ENCODE measurements at regions not wholly inside any gene's neighbourhood (a gene's known extent, or its start where the extent isn't known, plus 50 kb on each side); places are given as distances from the start of the nearest gene placed in this dataset.

DNA sequence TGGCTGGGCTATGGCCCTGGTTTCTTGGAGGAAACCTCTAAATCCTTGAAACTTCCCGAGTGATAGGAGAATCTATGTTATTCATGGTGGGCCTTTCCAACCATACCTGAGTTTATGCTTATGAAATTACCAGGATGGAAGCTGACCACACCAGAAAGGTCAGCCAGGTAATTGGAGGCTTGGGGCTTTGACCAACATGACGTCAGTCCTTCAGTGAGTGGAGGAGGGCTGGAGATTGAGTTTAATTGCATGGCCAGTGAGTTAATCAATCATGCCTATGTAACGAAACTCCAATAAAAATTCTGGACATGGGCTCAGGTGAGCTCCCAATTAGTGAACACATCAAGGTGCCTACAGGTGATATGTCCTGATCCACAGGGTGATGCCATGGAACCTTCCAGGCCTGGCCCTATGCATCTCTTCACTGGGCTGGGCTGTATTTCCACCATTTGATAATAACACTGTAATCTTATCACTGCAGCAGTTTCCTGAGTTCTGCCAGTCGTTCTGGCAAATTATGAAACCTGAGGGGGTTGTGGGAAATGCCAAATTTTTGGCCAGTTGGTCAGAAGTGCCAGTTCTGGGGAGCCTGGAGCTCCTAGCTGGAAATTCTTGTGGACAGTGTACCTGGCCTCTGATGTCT is 106.5 kb downstream of the CDH26 start:
- DNase-seq: no peak

DNA sequence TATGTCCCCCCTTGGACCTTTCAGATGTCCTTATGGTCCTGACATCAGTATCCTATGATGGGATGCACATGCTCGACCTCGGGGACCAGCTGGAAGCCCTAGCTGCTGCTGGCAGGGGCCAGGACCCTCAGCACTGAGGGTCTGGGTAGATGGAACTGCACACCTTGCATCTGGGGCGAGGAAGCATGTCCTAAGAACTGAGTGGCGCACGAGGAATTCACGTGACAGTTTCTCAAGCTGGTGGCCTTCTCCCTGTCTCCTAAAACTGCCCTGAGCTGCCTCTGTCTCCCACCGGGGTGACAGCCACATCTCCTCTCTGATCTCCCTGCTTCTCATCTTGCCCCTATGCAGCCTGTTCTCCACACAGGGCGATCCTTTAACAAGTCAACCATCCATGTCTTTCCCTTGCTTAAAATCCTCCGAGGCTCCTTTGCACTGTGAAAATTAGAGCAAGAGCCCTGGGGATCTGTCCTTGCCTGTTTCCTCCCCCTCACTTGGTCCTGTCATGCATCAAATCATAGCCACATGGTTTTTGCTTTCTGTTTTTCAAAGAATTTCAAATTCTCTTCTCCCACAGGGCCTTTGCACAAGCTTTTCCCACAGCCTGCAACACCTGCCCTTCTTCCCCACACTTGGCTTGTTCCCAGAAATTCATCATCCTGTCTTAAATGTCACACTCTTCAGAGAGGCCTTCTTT is 107.7 kb downstream of the CDH26 start:
- no peak for DNase-seq

DNA sequence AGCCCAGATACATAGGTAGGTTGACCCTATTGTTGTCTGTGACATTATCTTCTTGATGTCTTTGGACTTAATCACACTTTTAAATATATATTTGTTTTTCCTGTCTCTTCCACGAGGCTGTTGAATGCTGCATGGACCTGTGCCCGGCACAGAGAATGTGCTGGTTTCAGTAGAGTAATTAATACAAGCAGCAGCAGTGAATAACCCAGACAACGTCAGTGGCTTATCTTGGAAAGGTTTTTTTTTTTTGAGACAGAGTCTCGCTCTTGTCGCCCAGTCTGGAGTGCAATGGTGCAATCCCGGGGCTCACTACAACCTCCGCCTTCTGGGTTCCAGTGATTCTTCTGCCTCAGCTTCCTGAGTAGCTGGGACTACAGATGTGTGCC is 108.2 kb downstream of the CDH26 start:
- no peak for DNase-seq

DNA sequence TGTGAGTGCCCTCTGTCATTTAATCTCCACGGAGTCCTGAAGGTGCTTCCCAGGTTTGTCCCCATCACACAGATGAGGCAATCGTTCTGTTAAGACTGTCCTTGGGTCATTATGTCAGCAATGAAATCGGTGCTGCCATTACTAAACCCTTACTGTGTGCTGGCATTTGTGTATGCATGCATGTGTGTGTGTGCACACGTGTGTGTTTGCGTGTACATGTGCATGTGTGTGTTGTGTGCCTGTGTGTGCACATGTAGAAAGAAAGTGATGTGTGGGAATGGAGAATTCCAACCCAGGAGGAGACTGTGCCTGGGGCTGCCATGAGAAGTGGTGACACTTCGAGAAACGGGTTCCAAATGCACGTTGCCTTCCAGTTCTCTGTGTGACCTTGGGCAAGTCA is 110.3 kb downstream of the CDH26 start:
- DNase-seq: no peak

DNA sequence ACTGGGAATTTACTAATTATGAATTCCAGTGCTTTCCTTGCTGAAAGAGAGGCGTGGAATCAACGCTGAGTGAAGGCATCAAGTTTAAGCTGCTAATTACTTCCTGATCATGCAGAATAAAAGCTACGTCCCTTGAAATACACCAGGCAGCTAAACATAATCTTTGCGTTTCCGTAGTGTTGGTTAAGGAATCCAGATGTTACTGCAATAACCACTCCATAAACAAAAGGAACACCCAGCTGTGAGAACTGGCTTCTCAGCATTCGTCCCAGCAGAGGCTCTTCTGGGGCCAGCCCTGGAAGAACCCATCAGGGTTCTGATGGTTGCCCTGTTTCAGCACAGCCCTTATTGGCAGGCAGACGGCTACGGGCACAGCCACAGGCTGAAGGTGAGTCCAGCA is 111.4 kb downstream of the CDH26 start:
- DNase-seq: no peak

DNA sequence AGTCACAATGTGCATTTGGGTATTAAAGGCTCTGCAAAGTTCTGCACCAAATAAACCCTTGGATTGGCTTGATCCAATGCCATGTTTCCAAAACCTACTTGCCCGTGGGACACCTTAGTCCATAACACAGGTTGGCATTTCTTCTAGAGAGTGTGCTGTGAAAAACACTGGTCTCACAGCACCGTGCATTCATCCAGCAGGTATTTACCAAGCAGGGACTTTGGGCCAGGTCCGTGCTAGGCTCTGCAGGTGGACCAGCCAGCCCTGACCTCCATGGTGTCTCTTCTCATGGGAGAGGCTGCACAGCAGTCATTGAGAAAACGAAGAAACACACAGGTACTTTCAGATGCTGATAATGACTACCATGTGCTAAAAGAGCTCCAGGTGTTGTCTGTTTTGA is 112.6 kb downstream of the CDH26 start:
- no peak for DNase-seq

DNA sequence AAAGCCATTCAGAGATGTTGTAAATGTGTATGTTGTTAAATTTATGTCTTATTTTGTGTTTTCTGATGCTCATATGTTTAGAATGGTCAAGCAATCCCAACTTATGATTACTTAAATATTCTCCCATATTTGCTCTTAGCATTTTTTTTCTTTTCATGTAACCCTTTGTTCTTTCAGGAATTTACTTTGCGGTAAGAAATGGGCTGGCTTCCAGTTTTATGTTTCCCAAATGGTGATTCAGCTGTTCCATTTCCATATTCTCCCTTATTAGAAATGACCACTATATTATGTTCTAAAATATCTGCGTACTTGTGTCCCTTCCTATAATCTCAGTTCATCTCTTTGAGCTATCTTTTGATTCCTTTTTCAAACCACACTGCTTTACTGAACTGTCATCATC is 113.7 kb downstream of the CDH26 start:
- no peak for DNase-seq

DNA sequence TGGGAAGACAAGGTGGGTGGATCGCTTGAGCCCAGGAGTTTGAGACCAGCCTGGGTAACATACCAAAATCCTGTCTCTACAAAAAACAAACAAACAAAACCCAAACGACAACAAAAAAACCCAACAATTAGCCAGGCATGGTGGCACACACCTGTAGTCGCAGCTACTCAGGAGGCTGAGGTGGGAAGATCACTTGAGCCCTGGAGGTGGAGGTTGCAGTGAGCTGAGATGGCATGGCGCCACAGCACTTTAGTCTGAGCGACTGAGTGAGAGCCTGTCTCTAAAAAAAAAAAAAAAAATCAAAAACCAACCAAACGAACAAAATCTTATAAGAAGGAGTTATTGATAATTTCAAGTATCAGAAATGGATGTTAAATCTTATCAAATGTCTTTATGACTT is 114.9 kb downstream of the CDH26 start:
- no peak for DNase-seq

DNA sequence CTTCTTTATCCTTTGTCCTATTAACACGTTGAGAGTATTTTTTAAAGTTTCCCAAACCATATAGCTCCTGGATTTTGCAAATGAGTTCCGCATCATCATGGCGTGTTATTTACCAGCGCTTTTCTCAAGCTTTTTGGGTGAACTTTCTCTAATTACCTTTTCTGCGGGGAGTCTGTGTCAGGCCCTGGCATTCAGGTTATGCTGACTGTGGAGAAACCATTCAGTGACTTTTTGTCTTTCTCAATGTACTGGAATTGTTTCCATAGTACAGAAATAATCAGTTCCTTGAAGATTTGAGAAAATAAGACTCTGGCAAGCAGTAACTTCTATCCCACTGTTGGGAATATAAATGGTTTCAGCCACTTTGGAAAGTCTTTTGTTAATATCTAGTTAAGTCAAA is 115.3 kb downstream of the CDH26 start:
- no peak for DNase-seq

DNA sequence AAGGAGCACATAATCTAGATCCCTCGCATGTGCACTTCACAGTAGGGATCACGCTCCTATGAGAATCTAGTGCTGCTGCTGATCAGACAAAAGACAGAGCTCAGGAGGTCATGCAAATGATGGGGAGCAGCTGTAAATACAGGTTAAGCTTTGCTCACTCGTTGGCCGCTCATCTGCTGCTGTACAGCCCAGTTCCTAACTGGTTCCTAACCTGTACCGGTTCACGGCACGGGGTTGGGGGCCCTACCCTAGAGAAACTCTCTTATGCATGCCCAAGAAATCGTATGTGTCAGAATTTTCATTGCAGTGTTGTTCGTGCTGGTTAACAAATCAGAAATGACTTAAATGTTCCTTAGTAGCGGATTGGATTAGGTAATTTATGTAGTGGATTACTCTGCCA is 116.1 kb downstream of the CDH26 start:
- DNase-seq: no peak

DNA sequence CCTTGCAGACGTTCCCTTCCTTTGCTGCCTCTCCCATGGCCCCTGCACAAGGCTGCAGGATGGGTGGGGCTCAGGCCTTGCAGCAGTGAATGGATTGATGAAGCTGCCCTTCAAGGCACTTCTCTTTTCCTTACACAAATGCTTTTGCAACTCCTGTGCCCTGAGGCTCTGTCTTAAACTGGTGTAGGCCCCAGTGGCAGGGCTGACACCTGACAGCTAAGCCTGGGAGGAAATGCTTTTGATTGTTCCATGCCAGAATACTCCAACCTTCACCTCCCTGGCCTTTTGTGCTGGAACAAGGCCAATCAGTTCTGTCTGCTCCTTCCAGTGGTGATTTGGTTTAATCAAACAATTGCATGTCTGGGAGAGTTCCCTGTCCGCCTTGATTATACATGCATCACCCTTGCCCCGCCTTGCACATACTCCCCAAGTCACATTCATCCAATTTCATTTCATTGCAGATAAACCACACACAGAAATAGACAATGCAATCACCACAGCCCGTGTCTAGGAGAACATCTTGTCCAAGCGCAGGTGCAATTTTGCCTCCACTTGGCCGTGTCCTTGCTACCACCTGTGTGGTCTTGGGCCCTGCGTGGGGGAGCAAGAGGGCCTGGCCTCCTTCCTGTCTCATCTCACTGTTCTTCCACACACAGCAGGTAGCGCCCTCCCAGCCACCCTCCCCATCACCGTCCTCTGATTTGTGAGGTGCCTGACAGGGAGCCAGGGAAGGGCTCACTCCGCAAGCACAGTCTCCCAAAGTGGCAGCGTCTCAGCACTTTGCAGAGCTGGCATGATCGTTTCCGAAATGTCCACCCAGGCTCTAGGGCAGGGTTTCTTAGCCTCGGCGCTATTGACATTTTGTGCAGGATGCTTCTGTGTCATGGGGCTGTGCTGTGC is 120.4 kb downstream of the CDH26 start:
- peak; percentile 56 to 58 for DNase-seq

DNA sequence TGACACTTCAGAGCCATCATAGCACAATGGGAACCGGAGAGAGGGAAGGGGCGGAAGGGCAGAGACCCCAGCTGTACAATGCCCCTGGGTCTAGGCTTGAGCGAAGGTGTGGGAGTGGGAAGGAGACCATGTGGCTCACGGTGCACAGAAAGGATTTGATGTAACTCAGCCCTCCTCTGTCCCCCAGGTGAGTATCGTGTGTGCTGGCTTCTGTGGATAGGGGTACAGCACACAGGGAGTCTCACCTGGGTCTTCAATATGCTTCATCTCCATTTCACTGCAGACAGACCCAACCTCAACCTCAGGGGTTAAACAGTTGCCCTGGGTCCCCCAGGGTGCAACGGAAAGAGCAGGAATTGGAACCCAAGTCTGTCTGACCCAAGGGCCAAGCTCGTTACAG is 122.2 kb downstream of the CDH26 start:
- DNase-seq: no peak

DNA sequence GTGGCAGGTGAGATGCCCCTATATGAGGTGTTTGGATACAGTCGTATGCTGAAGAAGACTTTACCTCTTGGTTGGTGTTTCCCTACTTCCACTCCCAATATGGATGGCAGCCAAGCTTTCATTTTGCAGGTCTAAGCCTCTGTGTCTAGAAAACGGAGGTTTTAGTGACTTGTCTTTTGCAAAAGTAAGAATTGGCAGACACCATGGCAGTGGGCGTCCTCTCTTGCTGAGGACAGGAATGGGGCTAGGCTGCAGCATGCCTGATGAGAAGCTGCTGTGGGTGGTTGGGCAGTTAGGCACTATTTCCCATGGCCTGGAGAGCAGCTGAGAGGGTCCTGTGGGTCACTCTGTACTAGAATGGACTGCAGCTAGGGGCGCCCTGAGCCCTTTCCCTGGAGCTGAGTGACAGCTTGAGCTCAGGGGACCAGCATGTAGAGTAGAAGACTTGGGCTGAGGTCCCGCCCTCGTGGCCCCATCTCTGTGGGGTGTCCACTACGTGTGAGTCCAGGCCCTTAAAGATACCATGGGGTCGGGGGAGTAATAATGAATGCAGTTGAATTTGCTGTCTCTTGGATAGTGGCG is 127.4 kb downstream of the CDH26 start:
- no peak for DNase-seq

DNA sequence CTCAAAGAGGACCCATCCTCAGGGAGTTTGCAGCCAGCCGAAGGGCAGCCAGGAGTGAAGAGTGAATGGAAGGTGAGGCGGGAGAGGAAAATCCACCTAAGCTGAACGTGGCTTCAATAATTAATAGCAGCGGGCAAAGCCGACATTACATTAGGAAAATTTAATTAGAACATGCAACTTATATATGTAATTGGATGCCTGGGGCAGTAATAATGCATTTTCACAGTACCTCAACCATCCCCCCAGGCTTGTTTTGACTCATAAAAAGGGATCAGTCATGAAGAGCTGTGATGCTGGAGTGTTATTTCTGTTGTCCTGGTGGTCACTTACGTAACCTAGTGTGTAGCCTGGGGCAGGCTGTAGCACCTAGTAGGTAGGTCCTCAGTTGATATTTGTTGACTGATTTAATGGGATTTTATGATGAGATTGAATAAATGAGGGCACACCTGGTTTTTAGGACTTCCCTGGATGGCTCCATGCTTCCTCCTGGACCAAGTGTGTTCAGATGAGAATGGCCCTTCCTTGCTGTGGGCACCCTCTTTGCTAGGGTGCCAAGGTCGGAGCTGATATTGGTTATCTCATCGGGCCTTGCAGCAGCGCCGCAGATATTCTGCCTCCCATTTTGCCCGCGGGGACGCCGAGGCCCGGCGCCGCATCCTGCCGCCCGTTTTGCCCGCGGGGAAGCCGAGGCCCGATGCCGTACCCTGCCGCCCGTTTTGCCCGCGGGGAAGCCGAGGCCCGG is 128.8 kb downstream of the CDH26 start:
- no peak for DNase-seq

DNA sequence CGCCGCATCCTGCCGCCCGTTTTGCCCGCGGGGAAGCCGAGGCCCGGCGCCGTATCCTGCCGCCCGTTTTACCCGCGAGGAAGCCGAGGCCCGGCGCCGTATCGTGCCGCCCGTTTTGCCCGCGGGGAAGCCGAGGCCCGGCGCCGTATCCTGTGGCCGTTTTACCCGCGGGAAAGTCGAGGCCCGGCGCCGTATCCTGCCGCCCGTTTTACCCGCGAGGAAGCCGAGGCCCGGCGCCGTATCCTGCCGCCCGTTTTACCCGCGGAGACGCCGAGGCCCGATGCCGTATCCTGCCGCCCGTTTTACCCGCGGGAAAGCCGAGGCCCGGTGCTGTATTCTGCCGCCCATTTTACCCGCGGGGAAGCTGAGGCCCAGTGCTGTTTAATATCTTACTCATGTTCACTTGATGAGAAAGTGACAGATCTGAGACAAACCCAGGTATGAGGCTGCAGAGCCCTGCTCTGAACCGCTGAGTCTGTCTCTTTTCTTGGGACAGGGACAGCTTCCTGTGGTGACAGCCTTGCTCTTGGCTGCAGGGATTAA is 129.4 kb downstream of the CDH26 start:
- DNase-seq: no peak

DNA sequence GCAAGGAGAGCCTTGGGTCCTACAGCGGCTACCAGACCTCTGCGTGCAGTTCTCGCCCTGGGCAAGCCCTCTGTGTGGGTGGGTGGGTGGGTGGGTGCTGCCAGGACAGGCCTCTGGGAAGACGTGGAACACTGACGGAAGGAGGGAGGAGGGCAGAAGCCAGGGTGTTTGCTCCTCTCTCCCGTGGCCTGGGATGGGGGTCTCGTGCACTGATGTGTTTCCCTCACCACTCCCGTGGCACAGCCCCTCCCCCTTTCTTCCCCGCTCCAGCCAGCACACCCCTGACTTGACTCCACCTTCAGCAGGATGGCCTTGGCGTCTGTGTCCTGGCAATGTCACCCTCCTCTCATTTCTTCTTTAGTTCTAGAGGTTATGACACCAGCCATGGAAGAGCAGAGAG is 130.0 kb downstream of the CDH26 start:
- no peak for DNase-seq

DNA sequence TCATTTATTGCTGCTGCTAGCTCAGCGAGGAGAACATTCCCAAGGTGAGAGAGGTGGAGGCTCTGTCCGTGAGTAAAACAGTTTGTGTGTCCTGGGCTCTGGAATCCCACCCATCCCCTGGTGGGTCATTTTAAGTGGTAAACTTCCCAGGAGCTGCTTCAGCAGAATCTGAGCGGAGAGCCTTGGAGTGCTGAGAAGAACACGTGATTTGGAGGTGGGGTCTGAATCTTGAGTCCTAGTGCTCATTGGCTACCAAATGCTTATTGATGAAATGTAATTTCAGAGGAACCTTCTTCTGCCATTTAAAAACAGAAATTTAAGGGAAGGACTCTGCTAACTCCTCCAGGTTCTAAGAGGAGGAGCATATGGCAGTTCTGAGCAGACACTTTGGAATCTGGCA is 132.4 kb downstream of the CDH26 start:
- no peak for DNase-seq

DNA sequence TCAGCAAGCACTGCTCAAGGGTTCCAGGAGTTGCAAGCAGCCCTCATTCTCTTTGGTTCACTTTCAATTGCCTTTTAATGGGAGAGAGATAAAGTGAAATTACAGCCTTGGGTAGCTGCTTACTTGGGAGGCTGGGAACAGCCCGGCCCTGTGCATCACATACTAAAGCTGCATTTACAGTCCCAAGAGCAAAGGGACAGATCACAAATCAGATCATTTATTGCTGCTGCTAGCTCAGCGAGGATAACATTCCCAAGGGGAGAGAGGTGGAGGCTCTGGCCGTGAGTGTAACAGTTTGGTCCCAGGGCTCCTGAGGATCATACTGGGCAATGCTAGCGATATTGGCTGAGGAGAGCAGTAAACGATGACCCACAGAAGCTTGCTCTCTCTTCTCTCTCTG is 133.1 kb downstream of the CDH26 start:
- no peak for DNase-seq

DNA sequence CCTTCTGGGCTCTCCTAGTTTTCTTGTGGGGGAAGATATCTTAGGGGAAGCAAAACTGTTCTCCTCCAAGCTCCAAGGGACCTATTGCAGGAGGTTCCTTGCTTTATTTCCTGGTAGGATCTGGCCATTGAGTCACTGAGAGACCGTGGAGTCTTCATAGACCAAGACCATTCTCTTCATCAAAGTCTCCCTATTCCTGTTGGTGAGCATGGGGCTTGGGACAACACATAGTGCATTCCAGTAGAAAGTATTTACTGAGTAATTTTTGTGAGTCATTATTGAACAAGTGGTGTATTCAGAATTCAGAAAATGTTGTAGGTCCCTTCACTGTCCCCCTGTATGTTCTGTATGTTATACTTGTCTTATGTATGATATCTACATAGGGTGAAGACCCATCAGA is 133.6 kb downstream of the CDH26 start:
- no peak for DNase-seq

DNA sequence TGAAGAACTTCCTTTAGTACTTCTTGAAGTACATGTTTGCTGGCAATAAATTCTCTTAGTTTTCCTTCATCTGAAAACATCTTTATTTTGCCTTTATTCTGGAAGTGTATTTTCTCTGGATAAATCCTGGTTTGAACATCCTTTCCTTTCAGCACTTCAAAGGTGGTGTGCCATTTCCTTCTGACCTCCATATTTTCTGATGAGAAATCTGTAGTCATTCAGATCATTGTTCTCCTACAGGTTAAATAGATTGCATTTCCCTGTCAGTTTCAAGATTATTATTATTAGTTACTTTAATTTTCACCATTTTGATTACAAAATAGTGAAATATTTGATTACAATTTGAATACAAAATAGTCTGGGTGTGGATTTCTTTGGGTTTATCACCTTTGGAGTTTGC is 134.5 kb downstream of the CDH26 start:
- DNase-seq: no peak

DNA sequence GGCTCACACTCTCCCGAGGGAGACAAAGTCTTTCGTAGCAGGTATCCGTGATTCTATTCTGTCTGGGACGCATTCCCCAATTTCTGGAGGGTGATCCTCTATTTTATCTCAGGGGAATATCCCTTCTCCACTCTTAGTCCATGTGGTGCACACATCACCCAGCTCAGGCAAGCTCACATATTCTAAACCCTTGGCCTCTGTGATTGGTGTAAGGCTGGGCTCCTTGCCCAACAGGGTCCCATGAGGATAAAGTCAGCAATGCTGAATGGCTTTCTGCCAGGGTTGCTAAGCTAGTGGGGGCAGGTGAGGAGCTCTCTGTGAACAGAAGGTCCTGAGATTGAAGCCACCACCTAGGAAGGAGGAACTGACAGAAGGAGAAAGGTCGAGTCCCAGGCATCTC is 137.2 kb downstream of the CDH26 start:
- DNase-seq: no peak

DNA sequence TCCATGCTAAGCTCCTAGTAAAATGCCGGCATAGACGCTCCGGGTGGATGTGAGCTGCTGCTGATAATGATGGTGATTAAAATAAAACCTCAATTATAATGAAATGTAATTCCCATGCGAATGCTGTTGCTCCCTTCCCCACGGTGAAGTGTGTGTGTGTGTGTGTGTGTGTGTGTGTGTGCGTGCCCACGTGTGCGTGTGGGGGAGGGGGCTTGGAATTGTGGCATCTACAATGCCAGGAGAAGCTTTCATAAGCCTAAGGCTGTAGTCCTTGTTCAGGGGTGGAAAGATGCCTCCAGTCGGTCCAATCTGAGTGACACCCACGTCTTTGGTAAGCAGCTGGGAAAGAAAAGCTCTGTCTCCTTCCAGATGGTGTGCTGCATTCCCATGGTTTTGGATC is 137.9 kb downstream of the CDH26 start:
- DNase-seq: no peak

DNA sequence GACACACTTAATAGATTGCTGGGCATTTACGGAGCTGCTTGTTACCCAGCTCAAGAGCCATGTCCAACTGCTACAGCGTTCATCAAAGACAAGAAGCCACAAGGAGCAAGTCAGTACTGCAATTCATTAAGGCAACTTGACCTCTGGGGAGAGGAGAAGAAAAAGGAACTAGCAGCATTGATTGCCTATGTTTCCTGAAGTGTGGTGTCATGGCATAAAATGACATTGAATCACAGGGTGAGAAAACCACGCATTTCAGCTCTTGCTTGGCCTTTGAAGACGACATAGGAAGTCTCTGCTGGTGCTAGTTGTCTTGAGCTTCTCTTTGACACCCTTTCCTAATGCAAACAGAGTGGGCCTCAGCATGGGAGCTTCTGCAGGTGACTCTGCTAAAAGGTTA is 139.1 kb downstream of the CDH26 start:
- peak; percentile 72 to 81 for DNase-seq
